GM21529 (cell line): ENCODE measurements at regions not wholly inside any gene's neighbourhood (a gene's known extent, or its start where the extent isn't known, plus 50 kb on each side); places are given as distances from the start of the nearest gene placed in this dataset.
"Not testable (repeated sequence)": the region's sequence is repeated elsewhere in the genome, so short reads cannot be mapped to it uniquely, and the experiment has no call there.

Source experiments
- ATAC-seq: cut with Tn5 transposase; IDR thresholded peaks from one replicate; pipeline ENCODE4 v1.9.1; 2021; ENCODE audit not compliant: unreplicated experiment

DNA sequence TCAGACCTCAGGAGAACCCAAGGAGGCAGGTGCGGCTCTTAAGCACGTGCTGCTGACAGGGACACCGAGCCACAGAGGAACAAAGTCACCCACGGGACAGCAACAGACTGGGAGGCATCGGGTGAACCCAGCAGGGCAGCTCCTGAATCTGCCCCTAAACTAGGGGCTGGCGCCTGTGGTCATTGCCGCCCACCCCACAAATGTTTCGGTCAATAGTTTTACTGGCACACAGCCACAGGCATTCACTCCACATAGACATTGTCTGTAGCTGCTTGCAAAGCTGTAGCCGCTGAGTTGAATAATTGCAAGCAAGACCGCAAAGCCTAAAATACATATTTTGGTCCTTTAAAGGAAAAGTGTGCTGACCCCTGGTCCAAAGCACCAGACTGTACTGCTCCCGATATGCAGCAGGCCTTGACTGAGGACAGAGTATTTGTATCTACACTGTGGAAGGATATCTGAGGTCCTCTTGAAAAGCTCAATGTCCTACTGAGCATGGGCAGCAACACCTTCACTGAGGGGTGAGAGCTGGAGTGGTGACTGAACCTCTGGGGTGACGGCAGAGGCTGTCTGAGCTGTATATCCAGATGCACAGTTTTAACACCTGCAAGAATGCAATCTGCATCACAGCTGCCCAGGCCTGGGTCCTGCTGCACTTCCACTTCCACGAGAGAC lies 310.3 kb downstream of the THBS2 start:
- no peak for ATAC-seq

DNA sequence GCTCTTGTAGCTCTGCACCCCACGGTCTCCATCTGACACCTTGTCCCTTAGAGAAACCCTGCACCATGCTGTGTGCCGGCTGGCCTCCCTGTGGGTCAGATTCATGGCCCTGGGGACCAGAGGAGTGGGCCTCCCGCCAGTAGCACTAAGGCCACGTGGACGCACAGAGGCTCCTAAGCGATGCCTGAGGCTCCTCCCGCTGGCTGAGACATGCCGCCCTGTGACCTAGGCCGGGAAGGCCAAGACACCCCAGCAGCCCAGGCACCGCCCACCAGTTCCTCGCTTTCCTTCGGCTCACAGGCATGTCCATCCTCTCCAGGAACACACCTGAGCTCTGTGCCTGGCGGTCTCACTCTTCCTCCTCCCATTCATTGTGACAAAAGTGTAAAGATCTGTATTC lies 311.0 kb downstream of the THBS2 start:
- no peak for ATAC-seq

DNA sequence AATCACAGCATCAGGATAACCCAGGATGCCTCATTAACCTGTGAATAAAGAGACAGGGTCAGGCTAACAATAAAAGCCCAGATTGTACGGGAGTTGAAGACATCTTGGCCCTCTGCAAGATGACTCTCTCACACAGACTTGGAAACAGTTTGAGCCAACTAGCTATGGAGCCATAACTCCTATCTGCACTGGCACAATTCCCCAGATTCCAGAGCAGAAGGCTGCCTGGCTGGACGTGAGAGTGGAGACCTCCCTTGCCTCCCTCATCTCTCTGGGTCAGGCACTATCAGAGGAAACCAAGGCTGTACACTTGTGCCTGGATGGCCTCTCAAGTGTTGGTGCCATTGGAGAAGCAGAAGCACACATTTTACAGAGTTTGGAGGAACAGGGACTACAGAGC lies 312.6 kb downstream of the THBS2 start:
- no peak for ATAC-seq

GRCh38 chr6:168939796-168940195 lies 313.9 kb downstream of the THBS2 start:
- ATAC-seq = no peak

DNA sequence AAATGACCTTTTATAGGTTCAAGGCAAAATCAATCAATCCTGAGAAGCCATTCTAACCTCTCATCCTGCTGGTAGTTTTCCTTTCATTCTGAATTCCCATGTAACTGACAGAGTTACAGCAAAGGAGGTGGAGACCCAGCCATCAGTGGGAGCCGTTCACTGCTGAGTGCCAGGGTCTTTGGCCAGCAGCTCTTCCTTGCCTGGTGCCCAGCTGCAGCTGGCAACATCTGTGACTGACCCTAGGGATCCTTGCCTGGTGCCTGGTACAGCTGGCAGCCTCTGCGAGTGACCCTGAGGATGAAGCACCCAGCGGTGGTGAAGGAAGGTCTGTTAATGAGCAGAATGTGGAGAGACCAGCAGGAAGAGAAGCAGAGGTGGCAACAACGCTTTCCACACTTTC lies 314.6 kb downstream of the THBS2 start:
- no peak for ATAC-seq

DNA sequence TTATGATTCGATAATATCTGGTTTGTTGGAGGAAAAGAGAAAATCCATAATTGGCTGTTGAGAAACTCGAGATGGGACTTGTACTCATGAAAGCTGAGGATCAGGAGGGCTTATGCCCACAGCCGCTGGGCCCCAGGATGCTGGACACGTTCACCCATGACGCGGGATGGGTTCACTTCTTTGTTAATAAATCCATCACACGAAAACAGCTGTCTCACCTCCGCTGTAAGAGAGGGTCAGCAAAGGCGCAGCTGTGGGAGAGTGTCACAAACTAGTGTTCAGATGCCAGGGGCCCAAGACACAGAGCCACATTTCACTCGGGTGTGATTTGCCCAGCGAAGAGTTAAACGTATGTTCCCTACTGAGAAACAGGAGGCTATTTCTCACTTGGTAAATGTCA lies 315.1 kb downstream of the THBS2 start:
- ATAC-seq = no peak

GRCh38 chr6:168937054-168937453 lies 316.6 kb downstream of the THBS2 start:
- ATAC-seq = no peak

GRCh38 chr6:168935628-168936010 lies 318.0 kb downstream of the THBS2 start:
- ATAC-seq = no peak

- ATAC-seq = no peak
Measured at GRCh38 chr6:168934660-168935627, 318.7 kb downstream of the THBS2 start.

GRCh38 chr6:168932171-168932570 lies 321.5 kb downstream of the THBS2 start:
- not testable (repeated sequence) for ATAC-seq

- ATAC-seq = not testable (repeated sequence)
Measured at GRCh38 chr6:168931072-168931471, 322.6 kb downstream of the THBS2 start.

DNA sequence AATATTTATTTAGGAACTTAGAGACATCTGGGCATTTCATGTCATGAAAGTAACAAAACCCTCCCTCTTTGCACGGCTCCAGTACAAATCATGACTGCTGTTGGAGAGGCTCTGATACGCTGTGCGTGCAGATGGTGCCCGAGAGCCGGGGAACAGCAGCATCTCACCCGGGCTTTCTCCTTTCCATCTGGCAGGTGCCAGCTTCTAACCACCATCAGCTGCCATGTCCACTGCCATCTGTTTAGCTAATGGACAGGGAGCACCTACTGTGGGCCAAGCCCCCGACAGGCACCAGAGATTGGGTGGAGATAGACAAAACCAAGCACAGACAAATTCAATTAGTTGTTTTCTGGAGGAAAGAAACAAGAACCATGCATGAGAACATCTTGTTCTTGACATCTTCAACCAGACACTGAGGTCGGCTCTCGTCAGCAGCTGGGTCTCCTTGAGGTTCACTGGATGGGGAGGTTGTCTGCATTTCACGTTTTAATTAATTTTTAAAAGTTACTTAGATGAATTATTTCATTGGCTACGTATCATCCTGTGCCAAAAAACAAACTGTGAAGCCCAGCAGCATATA lies 323.7 kb downstream of the THBS2 start:
- ATAC-seq = no peak

DNA sequence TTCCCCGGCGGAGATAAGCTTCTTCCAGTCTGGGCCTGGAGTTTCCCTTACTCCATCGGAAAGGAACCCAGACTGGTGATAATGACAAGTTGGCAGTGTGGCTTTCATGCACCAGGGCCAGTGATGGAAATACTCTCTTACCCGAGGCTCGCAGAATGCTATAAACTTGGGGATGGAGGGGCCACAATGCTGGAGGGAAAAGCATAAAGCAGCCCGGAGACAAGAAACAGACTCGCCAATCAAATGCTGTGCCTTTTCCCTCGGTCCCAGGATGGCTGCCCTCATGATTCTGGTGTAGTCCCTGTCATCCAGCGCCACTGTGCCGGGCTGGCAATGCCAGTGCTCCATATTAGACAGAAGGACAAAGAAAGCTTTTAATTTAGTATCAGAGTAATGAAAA lies 325.6 kb downstream of the THBS2 start:
- no peak for ATAC-seq

- no peak for ATAC-seq
Measured at GRCh38 chr6:168927026-168927425, 326.6 kb downstream of the THBS2 start.

- no peak for ATAC-seq
Measured at GRCh38 chr6:168926306-168926705, 327.3 kb downstream of the THBS2 start.

GRCh38 chr6:168925671-168926070 lies 328.0 kb downstream of the THBS2 start:
- ATAC-seq = no peak

GRCh38 chr6:168923171-168923570 lies 330.5 kb downstream of the THBS2 start:
- ATAC-seq = no peak

- ATAC-seq = no peak
Measured at GRCh38 chr6:168922436-168922835, 331.2 kb downstream of the THBS2 start.

DNA sequence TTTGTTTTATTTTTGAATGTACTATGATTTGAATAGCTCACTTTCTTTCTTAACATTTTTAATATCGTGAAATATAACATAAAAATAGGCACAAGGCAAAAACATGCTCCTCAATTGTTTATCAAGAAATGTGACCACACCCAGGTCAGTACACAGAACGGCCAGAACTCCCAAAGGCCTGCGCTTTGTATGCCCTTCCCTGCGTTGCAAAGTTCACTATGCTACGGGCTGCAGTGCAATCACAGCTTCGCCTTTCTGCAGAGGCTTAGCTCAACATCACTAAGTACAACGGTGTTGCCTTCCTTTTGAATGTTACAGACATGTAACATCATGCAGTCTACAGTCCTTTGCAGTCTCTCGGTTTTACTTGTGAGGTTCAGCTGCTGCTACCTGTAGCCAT lies 333.4 kb downstream of the THBS2 start:
- ATAC-seq = no peak

DNA sequence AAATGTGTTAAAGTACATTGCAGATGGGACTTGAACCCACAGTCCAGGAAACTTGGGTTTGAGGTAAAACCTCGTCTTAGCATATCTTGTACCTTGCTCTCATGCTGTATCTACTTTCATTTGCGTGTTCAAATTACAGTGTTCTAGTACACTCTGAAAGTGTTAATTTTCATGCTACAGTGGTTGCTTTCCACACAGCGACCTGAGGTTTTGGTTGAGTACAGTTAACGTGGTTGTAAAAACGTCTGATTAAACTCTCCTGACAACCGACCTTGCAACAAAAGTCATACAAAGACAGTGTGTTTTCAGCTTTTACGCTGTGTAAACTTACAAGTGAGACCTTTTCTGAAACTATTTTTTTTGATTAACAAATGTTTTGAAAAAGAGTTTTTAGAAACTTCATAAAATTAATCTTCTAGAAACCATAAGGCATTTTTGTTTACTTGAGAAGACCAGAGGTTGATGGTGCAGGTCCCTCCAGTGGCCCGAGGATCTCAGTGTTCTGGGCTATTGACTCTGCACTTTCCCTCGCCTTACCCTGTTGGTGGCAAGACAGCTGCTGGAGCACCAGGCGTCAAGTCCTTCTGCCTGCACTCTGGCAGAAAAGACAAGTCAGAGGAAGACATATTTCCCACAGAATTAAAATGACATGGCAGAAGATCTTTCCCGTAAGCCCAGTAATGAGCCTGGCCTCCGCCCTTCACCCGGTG lies 334.0 kb downstream of the THBS2 start:
- no peak for ATAC-seq

DNA sequence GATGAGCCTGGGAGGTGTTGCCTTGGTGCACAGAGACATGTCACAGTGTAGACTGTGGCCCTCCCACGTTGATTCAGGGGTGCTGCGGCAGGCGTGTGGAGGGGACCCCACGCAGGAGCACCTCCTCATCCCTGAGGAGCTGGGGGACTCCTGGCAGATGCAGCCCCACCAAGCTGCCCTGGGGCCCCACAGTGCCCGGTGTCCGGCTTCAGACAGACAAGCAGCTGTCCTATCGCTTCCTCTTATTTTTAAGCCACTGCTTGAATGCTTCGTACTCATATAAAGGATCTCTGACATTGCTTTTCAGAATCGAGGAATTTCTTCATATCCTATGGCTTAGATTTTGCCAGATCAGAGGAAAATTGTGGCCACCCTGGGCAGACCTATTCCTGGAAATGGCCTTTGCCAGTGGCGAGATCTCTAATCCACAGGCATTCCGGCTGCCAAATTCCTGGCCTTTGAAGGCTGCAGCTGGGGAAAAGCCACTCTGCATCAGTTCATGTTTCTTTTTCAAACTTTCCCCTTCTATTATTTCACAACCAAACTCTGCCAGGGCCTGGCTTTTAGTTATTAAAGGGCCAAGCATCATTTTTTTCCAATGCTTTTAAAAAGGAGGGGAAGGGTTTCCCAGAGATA lies 337.0 kb downstream of the THBS2 start:
- no peak for ATAC-seq
